ENCODE measurements at regions not wholly inside any gene's neighbourhood (a gene's known extent, or its start where the extent isn't known, plus 50 kb on each side); places are given as distances from the start of the nearest gene placed in this dataset.

DNA sequence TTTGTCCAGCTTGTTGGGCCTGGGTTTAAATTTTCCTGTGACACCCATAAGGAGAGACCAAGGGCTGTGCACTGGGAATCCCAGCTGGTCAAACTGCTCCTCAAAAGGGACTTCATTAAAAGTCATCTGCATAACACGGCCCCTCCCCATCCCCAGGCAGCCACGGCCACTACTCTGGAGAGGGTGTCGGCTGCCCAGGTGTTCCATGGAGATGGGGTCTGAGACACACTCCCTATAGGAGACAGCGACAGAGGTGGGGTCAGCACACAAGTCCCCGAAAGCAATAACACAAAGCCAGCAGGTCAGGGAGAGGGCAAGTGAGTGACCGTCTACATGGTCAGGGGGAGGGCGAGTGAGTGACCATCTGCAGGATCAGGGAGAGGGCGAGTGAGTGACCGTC lies 75.6 kb upstream of the BCL11B start:
- Histone ChIP-seq H3K4me3 (no peak overlapping the region), H3K4me1 (no peaks in the 10 kb centered on the region), H3K36me3 (no peaks in the 10 kb centered on the region), H3K27ac (replicated peaks in 1 of 4) (no peak overlapping the region), H3K27me3 (peaks cover 0 to 14% (median 0%) of the 10 kb centered on the region in 4 donors), H3K9me3 (no peaks in the 10 kb centered on the region)
- TF ChIP-seq EP300 (IDR thresholded peaks at IDR 0.05) (no peak), POLR2A (IDR thresholded peaks at IDR 0.05; ENCODE audit: low read depth) (no peak), POLR2AphosphoS5 (IDR thresholded peaks at IDR 0.05) (no peak)
- TF ChIP-seq, protein P1, sequence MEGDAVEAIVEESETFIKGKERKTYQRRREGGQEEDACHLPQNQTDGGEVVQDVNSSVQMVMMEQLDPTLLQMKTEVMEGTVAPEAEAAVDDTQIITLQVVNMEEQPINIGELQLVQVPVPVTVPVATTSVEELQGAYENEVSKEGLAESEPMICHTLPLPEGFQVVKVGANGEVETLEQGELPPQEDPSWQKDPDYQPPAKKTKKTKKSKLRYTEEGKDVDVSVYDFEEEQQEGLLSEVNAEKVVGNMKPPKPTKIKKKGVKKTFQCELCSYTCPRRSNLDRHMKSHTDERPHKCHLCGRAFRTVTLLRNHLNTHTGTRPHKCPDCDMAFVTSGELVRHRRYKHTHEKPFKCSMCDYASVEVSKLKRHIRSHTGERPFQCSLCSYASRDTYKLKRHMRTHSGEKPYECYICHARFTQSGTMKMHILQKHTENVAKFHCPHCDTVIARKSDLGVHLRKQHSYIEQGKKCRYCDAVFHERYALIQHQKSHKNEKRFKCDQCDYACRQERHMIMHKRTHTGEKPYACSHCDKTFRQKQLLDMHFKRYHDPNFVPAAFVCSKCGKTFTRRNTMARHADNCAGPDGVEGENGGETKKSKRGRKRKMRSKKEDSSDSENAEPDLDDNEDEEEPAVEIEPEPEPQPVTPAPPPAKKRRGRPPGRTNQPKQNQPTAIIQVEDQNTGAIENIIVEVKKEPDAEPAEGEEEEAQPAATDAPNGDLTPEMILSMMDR (IDR thresholded peaks at IDR 0.05), result no peak
- 90% methylated on average over 9 of the region's 9 CpGs for WGBS
- DNase-seq (ENCODE audit: extremely low spot score), result no peak
- intact Hi-C loops (cut with DNase I), result no loop called here

DNA sequence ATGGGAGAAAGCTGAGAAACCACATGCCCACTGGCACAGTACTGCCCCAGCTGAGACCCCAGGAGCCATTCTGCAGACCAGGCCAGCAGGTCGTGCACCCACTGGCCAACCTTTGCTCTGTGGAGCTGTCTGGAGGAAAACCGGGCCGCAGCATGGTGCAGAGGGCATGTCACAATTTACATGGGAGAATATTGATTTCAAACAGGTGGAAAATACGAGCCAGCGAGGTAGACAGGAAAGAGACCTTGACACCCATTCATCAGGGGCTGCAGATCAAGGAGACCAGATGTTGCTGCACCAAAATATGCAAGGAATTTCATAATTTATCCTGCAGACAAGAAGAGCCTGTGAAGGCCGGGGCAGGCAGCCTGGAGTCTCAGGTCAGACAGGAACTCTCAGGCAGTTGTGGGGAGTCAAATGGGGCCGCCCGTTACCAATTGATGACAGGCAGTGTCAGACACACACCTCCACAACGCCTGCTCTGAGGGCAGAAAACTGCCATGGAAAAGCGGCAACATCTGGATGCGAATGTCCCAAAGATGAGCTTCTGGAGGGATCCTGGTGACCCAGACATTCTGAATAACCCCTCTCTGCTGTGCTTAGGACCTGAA lies 74.6 kb upstream of the BCL11B start:
- Histone ChIP-seq H3K4me1 (no peaks in the 10 kb centered on the region), H3K9me3 (no peaks in the 10 kb centered on the region), H3K27ac (replicated peaks in 1 of 4) (no peak overlapping the region), H3K4me3 (no peak overlapping the region), H3K36me3 (no peaks in the 10 kb centered on the region), H3K27me3 (peaks cover 0 to 14% (median 0%) of the 10 kb centered on the region in 4 donors)
- WGBS, result 58% methylated on average over 11 of the region's 11 CpGs
- DNase-seq (ENCODE audit: extremely low spot score), result no peak
- no peak for TF ChIP-seq POLR2AphosphoS5 (IDR thresholded peaks at IDR 0.05)
- TF ChIP-seq, protein P1 (IDR thresholded peaks at IDR 0.05), result no peak
- TF ChIP-seq EP300 (IDR thresholded peaks at IDR 0.05), result no peak
- no peak for TF ChIP-seq POLR2A (IDR thresholded peaks at IDR 0.05; ENCODE audit: low read depth)
- intact Hi-C loops (cut with DNase I), result no loop called here

DNA sequence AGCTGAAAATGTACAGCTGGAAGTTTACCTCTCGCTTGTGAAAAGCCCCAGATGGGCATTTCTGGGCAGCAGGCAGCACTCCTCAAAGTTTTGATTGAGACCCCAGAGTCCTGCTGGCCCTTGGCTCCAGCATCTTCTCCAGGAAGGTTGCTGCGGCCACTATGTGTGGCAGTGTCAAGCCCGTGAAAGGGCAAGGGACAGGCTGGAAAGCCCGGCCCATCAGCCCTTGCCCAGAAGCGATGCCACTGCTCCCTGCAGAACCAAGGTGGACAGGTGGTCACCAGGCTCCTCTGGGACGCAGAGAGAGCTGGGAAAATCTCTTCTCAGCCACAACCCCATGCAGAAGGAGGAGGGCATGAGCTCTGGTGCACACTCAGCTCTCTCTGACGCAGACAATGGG lies 73.5 kb upstream of the BCL11B start:
- Histone ChIP-seq H3K27me3 (peaks cover 0 to 14% (median 0%) of the 10 kb centered on the region in 4 donors), H3K9me3 (no peaks in the 10 kb centered on the region), H3K36me3 (no peaks in the 10 kb centered on the region), H3K4me3 (no peak overlapping the region), H3K4me1 (no peaks in the 10 kb centered on the region), H3K27ac (replicated peaks in 1 of 4) (no peak overlapping the region)
- WGBS, result 74% methylated on average over 4 of the region's 7 CpGs
- TF ChIP-seq EP300 (IDR thresholded peaks at IDR 0.05), result no peak
- DNase-seq (ENCODE audit: extremely low spot score), result no peak
- intact Hi-C loops (cut with DNase I), result no loop called here

DNA sequence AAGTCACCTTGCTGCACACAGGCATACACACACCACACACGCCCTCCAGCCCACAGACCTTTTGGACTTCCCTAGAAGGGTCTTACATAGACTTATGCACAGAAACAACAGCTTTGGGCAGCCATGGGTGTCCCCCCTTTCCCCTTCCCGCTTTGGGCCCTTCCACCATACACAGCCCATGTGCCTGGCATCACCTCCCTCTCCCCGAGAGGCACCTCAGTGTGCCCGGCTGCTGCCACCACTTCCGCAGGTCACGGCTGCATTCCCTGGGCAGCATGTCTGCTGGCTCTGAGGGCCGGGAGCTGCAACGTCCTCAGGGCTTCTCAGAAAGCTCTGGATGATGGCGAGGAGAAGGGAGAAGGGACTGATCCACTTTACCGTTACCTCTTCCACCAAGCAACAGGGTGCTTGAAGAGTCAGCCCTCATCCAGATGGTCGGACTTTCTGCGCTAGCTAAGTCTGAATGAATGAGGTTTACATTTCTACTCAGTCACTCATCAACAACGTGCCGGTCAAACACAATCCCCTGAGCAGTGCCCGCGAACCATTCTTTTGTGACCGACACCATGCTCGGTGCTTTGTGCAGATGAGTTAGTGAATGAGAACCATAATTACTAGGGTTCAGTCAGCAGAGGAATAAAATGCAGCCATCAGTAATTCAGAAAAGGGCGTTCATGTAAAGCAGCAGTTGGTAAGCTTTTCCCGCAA lies 72.2 kb upstream of the BCL11B start:
- H3K9me3 ChIP-seq, result peaks cover 0 to 5% (median 2%) of the 10 kb centered on the region in 4 donors
- no peaks in the 10 kb centered on the region for H3K36me3 ChIP-seq
- 81% methylated on average over 18 of the region's 20 CpGs for WGBS
- peaks cover 0 to 19% (median 0%) of the 10 kb centered on the region in 4 donors for H3K27me3 ChIP-seq
- H3K27ac ChIP-seq (replicated peaks in 1 of 4), result no peak overlapping the region
- no peak for DNase-seq (ENCODE audit: extremely low spot score)
- no peak overlapping the region for H3K4me3 ChIP-seq
- intact Hi-C loops (cut with DNase I), result no loop called here
- TF ChIP-seq, protein P1 (IDR thresholded peaks at IDR 0.05), result no peak
- H3K4me1 ChIP-seq, result no peaks in the 10 kb centered on the region

DNA sequence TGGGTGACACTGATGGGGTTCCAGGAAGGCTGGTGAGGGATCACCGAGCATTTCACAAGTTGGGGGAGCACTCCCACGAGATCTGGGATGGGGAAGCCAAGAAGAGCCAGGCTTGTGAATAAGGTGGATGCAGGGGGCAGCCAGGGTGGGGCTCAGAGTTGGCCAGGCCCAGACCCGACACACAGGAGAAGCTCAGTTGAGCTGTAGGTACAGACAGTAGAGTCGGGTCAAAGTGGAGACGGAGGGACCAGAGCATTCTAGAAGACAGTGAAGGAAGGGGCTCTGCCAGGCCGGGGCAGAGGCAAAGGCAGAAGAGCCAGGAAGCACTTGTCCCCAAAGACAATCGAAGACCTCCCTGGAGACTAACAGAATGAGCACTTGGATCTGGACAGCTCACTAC lies 70.9 kb upstream of the BCL11B start:
- Histone ChIP-seq H3K9me3 (peaks cover 0 to 5% (median 2%) of the 10 kb centered on the region in 4 donors), H3K27ac (replicated peaks in 1 of 4) (no peak overlapping the region), H3K27me3 (peaks cover 0 to 30% (median 0%) of the 10 kb centered on the region in 4 donors), H3K4me1 (no peaks in the 10 kb centered on the region), H3K36me3 (no peaks in the 10 kb centered on the region), H3K4me3 (no peak overlapping the region)
- intact Hi-C loops (cut with DNase I), result no loop called here
- TF ChIP-seq, protein P1 (IDR thresholded peaks at IDR 0.05), result no peak
- TF ChIP-seq EP300 (IDR thresholded peaks at IDR 0.05) (no peak), POLR2A (IDR thresholded peaks at IDR 0.05; ENCODE audit: low read depth) (no peak), POLR2AphosphoS5 (IDR thresholded peaks at IDR 0.05) (no peak)
- DNase-seq (ENCODE audit: extremely low spot score), result no peak
- WGBS, result 81% methylated on average over 7 of the region's 7 CpGs

All from esophagus muscularis mucosa (tissue), 4 donors.